ENCODE measurements at regions not wholly inside any gene's neighbourhood (a gene's known extent, or its start where the extent isn't known, plus 50 kb on each side); places are given as distances from the start of the nearest gene placed in this dataset.
"Not testable (repeated sequence)": the region's sequence is repeated elsewhere in the genome, so short reads cannot be mapped to it uniquely, and the experiment has no call there.

DNA sequence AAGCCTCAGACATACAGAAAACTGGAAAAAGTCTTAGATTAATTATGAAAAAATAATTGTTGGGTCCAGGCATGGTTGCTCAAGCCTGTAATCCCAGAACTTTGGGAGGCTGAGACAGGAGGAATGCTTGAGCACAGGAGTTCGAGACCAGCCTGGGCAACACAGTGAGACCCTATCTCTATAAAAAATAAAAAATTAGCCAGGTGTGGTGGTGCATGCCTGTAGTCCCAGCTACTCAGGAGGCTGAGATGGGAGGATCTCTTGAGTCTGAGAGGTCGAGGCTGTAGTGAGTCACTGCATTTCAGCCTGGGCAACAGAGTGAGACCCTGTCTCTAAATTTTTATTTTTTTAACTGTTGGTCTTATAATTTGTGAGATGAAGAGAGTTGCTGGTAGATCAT is 90.6 kb upstream of the HMGA2 start:
- DNase-seq (ENCODE audit: low spot score) = not testable (repeated sequence)

DNA sequence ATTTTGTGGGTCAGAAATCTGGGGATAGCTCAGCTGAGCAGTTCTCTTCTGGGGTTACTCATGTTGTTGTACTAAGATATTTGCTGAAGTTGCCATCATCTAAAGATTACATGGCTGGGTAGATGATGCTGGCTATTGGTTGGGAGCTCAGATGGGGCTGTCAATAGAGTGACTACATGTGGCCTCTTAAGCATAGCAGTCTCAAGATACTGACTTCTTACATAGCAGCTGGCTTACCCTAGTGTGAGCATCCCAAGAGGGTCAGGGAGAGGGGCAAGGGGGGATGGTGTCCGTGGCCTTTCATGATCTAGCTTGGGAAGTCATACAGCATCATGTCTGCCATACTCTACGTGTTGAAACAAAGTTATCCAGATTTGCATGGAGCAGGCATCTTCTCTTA is 90.1 kb upstream of the HMGA2 start:
- DNase-seq (ENCODE audit: low spot score) = no peak

DNA sequence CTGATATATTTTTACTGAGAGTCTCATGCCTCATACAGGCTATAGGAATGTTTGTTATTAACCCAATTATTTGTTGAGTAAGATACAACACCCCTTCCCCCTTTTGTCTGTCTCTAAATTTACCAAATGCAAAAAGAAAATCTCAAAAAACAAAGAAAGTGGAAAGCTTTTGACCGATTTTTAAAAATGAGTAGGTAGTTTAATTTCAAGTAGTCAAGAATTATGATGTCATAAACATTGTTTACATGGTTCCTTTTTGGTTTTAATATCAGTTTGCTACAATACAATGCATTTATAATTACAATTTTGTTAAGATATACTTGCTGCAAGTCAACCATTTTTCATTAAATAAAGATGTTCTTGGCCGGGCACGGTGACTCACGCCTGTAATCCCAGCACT is 84.7 kb upstream of the HMGA2 start:
- DNase-seq (ENCODE audit: low spot score) = no peak

DNA sequence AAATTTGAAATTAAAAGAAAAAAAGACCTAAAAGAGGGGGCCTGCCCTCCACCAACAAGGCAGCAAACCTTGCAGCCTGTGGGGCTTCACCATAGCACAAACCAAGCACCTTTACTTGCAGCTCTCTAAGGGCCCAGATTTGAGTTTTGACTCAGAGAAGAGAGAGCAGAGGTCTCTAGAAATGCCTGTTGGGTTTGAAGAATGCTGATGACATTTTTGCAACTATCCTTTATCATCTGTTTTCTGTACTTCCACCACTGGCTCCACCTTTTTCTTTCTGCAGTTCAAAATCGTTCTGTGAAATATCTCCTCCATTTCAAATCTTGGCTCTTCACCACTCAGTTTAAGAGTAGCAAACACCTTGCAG is 83.8 kb upstream of the HMGA2 start:
- DNase-seq (ENCODE audit: low spot score) = no peak

GRCh38 chr12:65740873-65741600 is 83.2 kb upstream of the HMGA2 start:
- DNase-seq (ENCODE audit: low spot score) = peak; percentile 70

- DNase-seq (ENCODE audit: low spot score) = peak; percentile 15
Measured at GRCh38 chr12:65741656-65742017, 82.6 kb upstream of the HMGA2 start.

DNA sequence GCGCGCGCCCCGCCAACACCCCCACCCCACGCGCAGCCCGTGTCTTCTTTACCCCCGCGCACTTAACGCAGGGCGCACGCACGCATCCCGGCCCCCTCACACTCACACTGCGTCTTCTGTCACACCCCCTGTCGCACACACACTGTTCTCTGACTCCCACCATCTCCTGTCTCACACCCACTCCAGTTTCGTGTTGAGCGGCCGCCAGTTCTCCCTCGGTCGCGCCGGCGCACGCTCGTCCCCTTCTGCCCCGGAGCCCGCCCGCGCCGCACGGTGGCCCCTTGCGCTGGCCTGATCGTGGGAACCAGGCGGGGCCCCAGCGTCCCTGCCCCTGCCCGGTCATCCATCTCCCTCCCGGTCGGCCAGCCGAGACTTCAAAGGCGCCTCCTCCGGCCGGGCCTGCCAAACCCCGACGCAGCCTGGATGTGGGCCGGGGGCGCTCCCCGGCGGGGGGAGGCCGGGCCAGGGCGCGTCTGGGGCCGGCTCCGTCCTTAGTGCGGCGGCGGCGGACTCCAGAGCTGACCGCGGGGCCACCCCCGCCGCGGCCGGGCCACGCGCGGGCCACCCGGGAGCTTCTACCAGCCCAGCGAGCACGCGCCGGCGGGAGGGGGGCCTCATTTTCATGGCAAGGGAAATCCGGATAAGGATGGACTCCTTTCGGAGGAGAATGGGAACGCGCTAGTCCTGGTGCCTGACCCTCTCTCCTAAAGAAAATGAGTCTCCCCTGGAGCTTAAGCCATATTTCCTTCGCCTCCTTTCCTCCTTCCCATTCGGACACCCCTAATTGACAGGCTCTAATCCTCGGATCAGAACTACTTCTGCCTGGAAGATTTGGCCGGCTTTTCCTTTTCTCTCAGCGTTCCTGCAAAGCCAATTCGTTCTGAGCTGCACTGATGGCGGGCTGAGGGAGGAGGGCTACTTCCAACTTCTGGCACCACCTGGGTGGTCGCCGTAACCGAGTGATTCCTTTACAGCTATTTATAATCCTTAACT is 82.0 kb upstream of the HMGA2 start:
- DNase-seq (ENCODE audit: low spot score) = peak; percentile 10

GRCh38 chr12:65744236-65744840 is 79.9 kb upstream of the HMGA2 start:
- not testable (repeated sequence) for DNase-seq (ENCODE audit: low spot score)

DNA sequence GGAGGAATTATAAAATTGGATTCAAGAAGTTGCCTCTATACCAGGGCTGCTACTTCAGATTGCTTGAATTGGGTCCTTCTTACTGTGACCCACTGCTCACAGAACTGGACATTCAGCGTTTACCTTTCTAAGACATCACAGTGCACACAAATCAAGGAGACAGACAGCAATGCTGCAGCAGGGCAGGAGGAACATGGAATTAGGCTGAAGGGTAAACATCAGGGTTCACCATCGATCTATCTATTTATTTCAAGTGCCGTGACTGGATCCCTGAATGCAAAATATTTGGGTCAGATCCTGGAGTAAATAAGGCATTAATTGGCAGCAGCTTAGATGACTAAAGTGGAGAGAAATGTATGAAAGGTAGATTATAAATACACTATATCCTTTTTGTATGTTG is 76.9 kb upstream of the HMGA2 start:
- no peak for DNase-seq (ENCODE audit: low spot score)

DNA sequence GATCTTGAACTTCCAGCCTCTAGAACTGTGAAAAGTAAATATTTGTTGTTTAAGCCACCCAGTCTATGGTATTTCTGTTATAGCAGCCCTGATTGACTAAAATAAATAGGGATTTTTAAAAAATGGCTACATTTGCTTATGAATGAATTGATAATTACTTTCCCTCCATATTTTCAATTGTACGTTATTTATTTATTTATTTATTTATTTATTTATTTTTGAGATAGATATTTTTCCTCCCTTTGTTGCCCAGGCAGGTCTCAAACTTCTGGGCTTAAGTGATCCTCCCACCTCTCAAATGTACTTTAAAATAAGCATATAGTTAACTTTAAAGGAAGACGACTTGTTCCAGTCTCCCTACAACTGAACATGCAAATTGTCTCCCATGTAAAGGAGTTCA is 76.0 kb upstream of the HMGA2 start:
- no peak for DNase-seq (ENCODE audit: low spot score)

GRCh38 chr12:65754290-65754689 is 70.0 kb upstream of the HMGA2 start:
- no peak for DNase-seq (ENCODE audit: low spot score)

DNA sequence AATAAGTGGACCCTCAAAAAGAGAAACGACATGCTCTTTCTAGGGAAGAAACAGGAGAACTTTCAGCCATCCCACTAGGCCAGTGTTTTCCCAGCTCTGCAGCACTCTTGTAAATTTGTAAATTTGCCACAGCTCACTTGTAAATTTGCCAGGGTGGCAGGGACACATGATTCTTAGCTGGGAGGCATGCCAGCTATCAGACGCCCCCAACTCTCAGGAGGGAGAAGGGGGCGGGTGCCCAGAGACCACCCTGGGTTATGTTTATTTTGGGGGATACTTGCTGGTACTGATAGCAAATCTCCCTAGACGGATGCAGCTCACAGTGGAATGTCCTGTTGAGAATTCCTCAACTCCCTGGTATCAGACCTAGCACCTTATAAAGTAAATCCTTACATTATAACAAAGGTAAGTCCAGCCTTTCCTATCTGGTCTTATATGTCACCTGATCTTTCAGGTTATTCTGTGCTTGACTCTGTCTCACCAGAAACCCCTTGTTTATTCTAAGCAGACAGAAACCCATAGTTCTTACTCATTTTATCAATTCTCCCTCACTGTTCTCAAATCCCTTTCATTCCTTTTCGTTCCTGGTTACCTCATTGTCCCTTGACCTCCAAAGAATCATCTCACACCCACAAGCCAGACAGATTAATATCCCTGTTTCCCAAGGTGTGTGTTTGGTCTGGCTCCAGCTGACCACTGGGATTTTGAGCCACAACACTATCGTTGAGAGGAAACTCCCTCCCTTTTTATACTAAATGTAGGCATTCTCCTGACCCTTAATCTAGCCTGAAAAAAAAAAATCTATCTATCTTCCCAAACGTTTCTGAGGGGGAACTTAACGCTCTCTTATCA is 69.3 kb upstream of the HMGA2 start:
- DNase-seq (ENCODE audit: low spot score) = no peak

DNA sequence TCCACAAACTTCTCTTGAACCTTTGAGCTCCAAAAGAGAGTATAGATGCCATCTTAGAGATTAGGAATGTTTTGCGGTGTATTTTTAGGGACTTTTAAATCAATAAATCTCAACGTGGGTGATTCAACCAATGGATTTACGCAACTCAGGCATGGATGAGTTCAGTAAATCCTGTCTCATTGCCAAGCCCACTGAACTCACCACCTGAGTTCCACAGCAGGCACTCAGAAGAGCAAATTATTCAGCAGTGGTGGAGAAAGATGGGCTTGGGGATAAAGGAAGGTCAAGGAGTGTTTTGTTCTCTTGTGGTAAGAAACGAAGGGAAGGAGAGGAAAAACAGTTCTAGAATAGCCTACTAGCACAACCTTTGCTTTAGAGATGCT is 68.7 kb upstream of the HMGA2 start:
- DNase-seq (ENCODE audit: low spot score) = no peak

DNA sequence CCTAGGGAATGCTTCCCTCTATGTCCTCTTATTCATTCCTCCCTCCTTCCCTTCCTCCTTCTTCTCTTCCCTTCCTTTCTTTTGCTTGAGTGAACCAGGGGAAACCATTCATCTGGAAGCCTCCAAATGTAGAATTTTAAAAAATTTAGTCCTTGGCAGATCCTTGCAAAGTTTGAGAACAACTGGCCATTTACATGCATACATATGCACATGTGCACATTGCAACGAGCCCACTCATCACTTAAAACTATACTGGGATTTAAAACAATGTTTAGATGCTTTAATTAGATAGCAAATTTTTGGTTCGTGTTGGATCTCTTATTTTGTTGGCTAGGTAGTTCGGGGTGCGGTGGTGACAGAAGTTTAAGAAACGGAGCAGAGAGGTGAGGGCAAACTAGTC is 68.0 kb upstream of the HMGA2 start:
- no peak for DNase-seq (ENCODE audit: low spot score)

- DNase-seq (ENCODE audit: low spot score) = no peak
Measured at GRCh38 chr12:65756956-65757511, 67.2 kb upstream of the HMGA2 start.

- no peak for DNase-seq (ENCODE audit: low spot score)
Measured at GRCh38 chr12:65758401-65758800, 65.9 kb upstream of the HMGA2 start.

GRCh38 chr12:65759735-65760134 is 64.5 kb upstream of the HMGA2 start:
- DNase-seq (ENCODE audit: low spot score) = no peak

- no peak for DNase-seq (ENCODE audit: low spot score)
Measured at GRCh38 chr12:65761301-65761700, 63.0 kb upstream of the HMGA2 start.

DNA sequence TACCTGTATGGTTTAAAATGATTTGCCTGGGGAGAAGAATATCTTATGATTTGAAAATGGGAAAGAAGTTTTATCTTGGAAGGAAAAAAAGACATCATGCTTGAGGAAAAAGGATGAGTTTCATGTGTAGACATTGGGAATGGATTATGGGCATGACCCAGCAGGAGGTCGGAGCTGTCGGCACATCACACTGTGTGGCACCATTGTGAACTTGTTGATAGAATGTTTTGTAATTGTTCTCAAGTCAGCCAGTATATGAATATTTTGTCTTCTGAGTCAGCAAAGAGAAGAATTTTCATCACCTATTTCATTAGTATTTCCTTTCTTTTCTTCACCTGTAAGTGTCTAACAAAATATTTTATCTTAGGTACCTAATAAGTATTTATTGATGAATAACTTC is 60.0 kb upstream of the HMGA2 start:
- DNase-seq (ENCODE audit: low spot score) = no peak

DNA sequence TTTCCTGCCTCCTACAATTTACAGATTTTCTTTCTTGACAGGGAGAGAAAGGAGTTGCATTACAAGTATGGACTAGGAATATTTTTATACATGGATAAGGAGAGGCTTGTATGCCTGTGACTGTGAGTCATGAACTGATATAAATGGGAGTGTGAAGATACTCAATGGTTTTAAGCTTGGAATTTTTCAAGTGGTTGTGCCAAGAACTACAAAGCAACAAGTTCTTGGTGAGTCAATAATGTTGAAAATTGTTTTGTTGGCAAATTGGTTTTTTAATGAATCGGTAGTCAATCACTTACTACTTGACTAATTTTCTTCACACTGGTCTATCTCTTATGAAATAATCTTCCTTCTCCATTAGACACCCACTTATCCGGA is 58.9 kb upstream of the HMGA2 start:
- DNase-seq (ENCODE audit: low spot score) = no peak

DNA sequence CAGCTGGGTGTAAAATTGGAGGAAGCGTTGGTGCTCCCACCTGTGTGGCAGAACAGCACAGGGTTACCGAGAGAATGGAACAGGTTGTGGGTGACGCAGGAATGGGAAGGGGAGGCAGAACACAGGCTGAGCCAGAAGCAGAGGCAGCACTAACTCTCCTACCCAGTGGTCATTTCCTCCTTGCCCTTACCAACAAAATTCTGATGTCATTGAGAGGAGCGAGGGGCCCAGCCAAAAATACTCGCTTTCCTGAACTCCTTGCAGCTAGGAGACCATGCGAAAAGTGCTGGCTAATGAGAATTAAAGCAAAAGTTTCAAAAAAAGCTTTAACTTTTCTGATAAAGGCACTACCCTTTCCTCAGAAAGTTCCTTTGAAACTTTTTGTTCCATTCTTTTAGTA is 54.4 kb upstream of the HMGA2 start:
- no peak for DNase-seq (ENCODE audit: low spot score)

All from germinal center (tissue), 1 donor.